IMR-90 (cell line): ENCODE measurements at regions not wholly inside any gene's neighbourhood (a gene's known extent, or its start where the extent isn't known, plus 50 kb on each side); places are given as distances from the start of the nearest gene placed in this dataset.

Experiments used
- CHD1 ChIP-seq: IDR thresholded peaks from 2 replicates; pipeline ENCODE4 v1.6.1; 2012; ENCODE audit warnings: low read depth, low read length, improper control_type of control experiment
- CTCF ChIP-seq: conservative IDR thresholded peaks from 2 replicates; pipeline ENCODE4 v1.5.1; 2012; ENCODE audit warnings: mild to moderate bottlenecking, low read depth, low read length, improper control_type of control experiment
- MXI1 ChIP-seq: IDR thresholded peaks from 2 replicates; pipeline ENCODE4 v1.6.1; 2012; ENCODE audit warnings: low read depth, mild to moderate bottlenecking, low read length, moderate library complexity, borderline replicate concordance
- POLR2A ChIP-seq: IDR thresholded peaks from 2 replicates; pipeline ENCODE4 v1.6.1; 2012; ENCODE audit warnings: mild to moderate bottlenecking, low read depth, low read length
- RAD21 ChIP-seq: IDR thresholded peaks from 2 replicates; pipeline ENCODE4 v1.6.1; 2012; ENCODE audit warnings: low read length, improper control_type of control experiment
- RCOR1 ChIP-seq: IDR thresholded peaks from 2 replicates; pipeline ENCODE4 v1.6.1; 2012; ENCODE audit warnings: mild to moderate bottlenecking, low read length, improper control_type of control experiment; ENCODE audit not compliant: insufficient replicate concordance
- USF2 ChIP-seq: fragments of 150-350 bp; IDR thresholded peaks from 2 replicates; pipeline ENCODE4 v1.6.1; 2017; ENCODE audit warnings: mild to moderate bottlenecking, antibody characterized with exemption, low read length, low read depth

GRCh38 chr1:58152697-58153096 is 393.8 kb downstream of the OMA1 start:
- TF ChIP-seq CTCF (no peak), POLR2A (no peak), RAD21 (no peak), MXI1 (no peak), RCOR1 (no peak), USF2 (no peak), CHD1 (no peak)
